ENCODE measurements at regions not wholly inside any gene's neighbourhood (a gene's known extent, or its start where the extent isn't known, plus 50 kb on each side); places are given as distances from the start of the nearest gene placed in this dataset.

GRCh38 chr7:156533964-156534363, 106.6 kb upstream of the RNF32 start:
- DNase-seq = no peak
- Mint-ChIP-seq H3K36me3 (ENCODE audit: insufficient read depth, unreplicated experiment) (no peaks in the 10 kb centered on the region), H3K4me3 (ENCODE audit: low read depth, unreplicated experiment) (no peak overlapping the region), H3K4me1 (ENCODE audit: low read depth, unreplicated experiment) (no peaks in the 10 kb centered on the region), H3K9me3 (ENCODE audit: low read depth, unreplicated experiment) (no peaks in the 10 kb centered on the region), H3K27me3 (ENCODE audit: unreplicated experiment) (peaks cover 28% of the 10 kb centered on the region), H3K27ac (ENCODE audit: unreplicated experiment) (no peak overlapping the region)
- CTCF ChIA-PET = no interaction called here
- no TSS peak for BruUV-seq (replicated peaks)
- no peak for TF ChIP-seq CTCF (IDR thresholded peaks at IDR 0.05; ENCODE audit: unreplicated experiment)
- intact Hi-C loops (cut with micrococcal nuclease; ENCODE audit: unreplicated experiment) = no loop called here

- Mint-ChIP-seq H3K4me1 (ENCODE audit: low read depth, unreplicated experiment) (no peaks in the 10 kb centered on the region), H3K27ac (ENCODE audit: unreplicated experiment) (no peak overlapping the region), H3K4me3 (ENCODE audit: low read depth, unreplicated experiment) (no peak overlapping the region), H3K9me3 (ENCODE audit: low read depth, unreplicated experiment) (no peaks in the 10 kb centered on the region), H3K36me3 (ENCODE audit: insufficient read depth, unreplicated experiment) (no peaks in the 10 kb centered on the region), H3K27me3 (ENCODE audit: unreplicated experiment) (peaks cover 27% of the 10 kb centered on the region)
- intact Hi-C loops (cut with micrococcal nuclease; ENCODE audit: unreplicated experiment) = no loop called here
- CTCF ChIA-PET = no interaction called here
- TF ChIP-seq CTCF (IDR thresholded peaks at IDR 0.05; ENCODE audit: unreplicated experiment) = no peak
- DNase-seq = no peak
- no TSS peak for BruUV-seq (replicated peaks)
Measured at GRCh38 chr7:156533420-156533819, 107.2 kb upstream of the RNF32 start.

GRCh38 chr7:156532016-156532602, 108.5 kb upstream of the RNF32 start:
- no peak overlapping the region for H3K27ac Mint-ChIP-seq (ENCODE audit: unreplicated experiment)
- no peak for DNase-seq
- BruUV-seq (replicated peaks) = no TSS peak
- CTCF ChIA-PET = no interaction called here
- no peaks in the 10 kb centered on the region for H3K4me1 Mint-ChIP-seq (ENCODE audit: low read depth, unreplicated experiment)
- no peak overlapping the region for H3K4me3 Mint-ChIP-seq (ENCODE audit: low read depth, unreplicated experiment)
- H3K9me3 Mint-ChIP-seq (ENCODE audit: low read depth, unreplicated experiment) = no peaks in the 10 kb centered on the region
- no peaks in the 10 kb centered on the region for H3K36me3 Mint-ChIP-seq (ENCODE audit: insufficient read depth, unreplicated experiment)
- H3K27me3 Mint-ChIP-seq (ENCODE audit: unreplicated experiment) = peaks cover 17% of the 10 kb centered on the region
- TF ChIP-seq CTCF (IDR thresholded peaks at IDR 0.05; ENCODE audit: unreplicated experiment) = no peak
- intact Hi-C loops (cut with micrococcal nuclease; ENCODE audit: unreplicated experiment) = no loop called here

GRCh38 chr7:156529956-156530355, 110.6 kb upstream of the RNF32 start:
- H3K27ac Mint-ChIP-seq (ENCODE audit: unreplicated experiment) = no peak overlapping the region
- no peaks in the 10 kb centered on the region for H3K4me1 Mint-ChIP-seq (ENCODE audit: low read depth, unreplicated experiment)
- BruUV-seq (replicated peaks) = no TSS peak
- no peak overlapping the region for H3K4me3 Mint-ChIP-seq (ENCODE audit: low read depth, unreplicated experiment)
- H3K9me3 Mint-ChIP-seq (ENCODE audit: low read depth, unreplicated experiment) = no peaks in the 10 kb centered on the region
- H3K27me3 Mint-ChIP-seq (ENCODE audit: unreplicated experiment) = peaks cover 6% of the 10 kb centered on the region
- no peaks in the 10 kb centered on the region for H3K36me3 Mint-ChIP-seq (ENCODE audit: insufficient read depth, unreplicated experiment)
- intact Hi-C loops (cut with micrococcal nuclease; ENCODE audit: unreplicated experiment) = no loop called here
- DNase-seq = no peak
- TF ChIP-seq CTCF (IDR thresholded peaks at IDR 0.05; ENCODE audit: unreplicated experiment) = no peak
- CTCF ChIA-PET = no interaction called here
